GM19372 (cell line): ENCODE measurements at regions not wholly inside any gene's neighbourhood (a gene's known extent, or its start where the extent isn't known, plus 50 kb on each side); places are given as distances from the start of the nearest gene placed in this dataset.
"Not testable (repeated sequence)": the region's sequence is repeated elsewhere in the genome, so short reads cannot be mapped to it uniquely, and the experiment has no call there.

Experiments used
- ATAC-seq: cut with Tn5 transposase; IDR thresholded peaks from one replicate; pipeline ENCODE4 v1.9.1; 2021; ENCODE audit warnings: mild to moderate bottlenecking, low read depth, moderate library complexity; ENCODE audit not compliant: unreplicated experiment

GRCh38 chr1:196091397-196092135 is 516.7 kb downstream of the KCNT2 start:
- no peak for ATAC-seq

- no peak for ATAC-seq
Observed at GRCh38 chr1:196090226-196090625, 518.0 kb downstream of the KCNT2 start.

DNA sequence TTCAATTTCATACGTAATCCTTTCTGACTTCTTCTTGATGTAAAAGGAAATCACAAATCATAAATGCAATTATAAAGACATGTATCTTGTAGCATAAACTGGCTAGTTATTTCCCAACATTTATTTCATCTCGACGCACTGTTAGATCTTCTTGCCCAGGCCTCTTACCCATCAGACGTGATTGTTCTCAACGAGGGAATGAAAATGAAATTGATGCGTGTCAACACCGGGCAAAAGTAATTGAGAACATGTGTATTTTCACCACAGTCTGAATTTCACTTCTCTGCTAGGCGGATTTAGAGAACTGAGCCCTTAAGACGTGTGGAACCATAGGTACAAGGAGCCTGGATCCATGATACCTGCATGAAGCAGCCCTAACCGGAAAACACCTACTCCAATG is 519.7 kb downstream of the KCNT2 start:
- no peak for ATAC-seq

DNA sequence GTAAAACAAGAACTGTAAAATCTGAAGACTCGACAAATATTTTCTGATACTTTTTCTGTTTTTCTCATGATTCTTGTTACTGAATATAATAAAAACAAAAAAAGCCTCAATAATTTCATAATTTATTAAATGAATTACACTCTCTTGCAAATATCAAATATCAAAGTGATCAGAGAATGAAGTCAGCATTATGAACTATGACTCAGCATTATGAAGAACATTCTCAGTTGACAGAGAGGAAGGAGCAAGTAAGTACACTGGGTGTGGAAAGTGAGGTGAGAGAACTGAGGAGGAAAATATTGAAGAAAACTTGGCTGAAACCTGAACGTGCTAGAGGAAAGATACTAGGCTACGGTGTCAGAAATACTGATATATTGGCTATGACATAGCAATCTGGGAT is 529.5 kb downstream of the KCNT2 start:
- no peak for ATAC-seq

DNA sequence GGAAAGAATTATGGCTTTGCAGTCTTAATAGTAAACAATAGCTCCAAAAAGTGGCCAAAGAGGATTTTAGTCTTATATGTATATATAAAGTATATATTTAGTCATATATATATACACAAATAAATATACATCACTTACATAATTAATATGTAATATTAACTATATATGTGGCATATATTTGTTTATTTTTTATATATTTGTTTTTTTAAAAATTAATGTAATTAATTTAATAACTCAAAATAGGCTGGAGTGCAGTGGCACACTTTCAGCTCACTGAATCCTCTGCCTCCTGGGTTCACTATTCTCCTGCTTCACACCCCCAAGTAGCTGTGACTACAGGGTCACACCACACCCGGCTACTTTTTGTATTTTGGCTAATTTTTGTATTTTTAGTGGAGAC is 532.6 kb downstream of the KCNT2 start:
- no peak for ATAC-seq

GRCh38 chr1:196074182-196074581 is 534.1 kb downstream of the KCNT2 start:
- no peak for ATAC-seq

- no peak for ATAC-seq
Observed at GRCh38 chr1:196071447-196071846, 536.8 kb downstream of the KCNT2 start.

GRCh38 chr1:196070940-196071339 is 537.3 kb downstream of the KCNT2 start:
- no peak for ATAC-seq

- ATAC-seq: no peak
Observed at GRCh38 chr1:196063952-196064351, 544.3 kb downstream of the KCNT2 start.

- no peak for ATAC-seq
Observed at GRCh38 chr1:196063294-196063693, 544.9 kb downstream of the KCNT2 start.

- ATAC-seq: no peak
Observed at GRCh38 chr1:196060539-196060938, 547.7 kb downstream of the KCNT2 start.

- ATAC-seq: no peak
Observed at GRCh38 chr1:196059210-196059609, 549.0 kb downstream of the KCNT2 start.

DNA sequence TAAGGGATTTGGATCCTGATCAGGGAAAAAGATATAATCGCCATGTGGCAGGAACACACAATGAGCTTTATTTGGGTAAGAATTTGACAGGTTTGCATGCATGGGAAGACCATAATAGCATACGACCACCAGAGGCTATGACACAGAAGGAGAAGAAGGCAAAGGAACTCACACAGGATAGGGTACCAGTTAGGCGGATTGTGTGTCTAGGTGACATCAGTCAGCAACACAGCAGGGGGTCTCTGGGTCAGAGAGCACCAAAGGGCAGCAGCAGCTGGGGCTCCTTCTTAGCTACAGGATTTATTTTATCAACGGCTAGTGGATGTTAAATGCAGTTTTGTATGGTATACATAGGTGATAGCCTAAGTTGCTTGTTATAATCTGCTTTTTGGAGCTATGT is 551.3 kb downstream of the KCNT2 start:
- ATAC-seq: no peak

DNA sequence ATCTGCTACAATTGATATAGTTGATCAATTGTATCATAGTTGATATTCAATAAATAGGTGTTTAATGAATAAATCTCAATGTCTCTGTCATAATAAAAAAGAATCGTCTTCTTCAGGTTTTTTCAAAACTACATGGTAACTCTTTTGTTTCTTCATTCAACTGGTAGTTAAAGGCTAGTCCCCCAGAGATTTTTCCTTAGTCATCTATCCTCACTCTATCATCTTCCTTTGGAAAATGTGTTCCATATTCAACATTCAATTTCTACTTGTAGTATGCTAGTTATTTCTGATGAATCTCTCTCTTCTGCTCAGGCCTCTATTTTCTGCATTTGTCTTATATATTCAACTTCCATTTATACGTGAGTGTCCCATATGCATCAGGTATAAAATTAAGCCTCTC is 558.8 kb downstream of the KCNT2 start:
- ATAC-seq: no peak

- no peak for ATAC-seq
Observed at GRCh38 chr1:196043268-196043667, 565.0 kb downstream of the KCNT2 start.

- ATAC-seq: no peak
Observed at GRCh38 chr1:196034080-196034706, 574.0 kb downstream of the KCNT2 start.

- ATAC-seq: not testable (repeated sequence)
Observed at GRCh38 chr1:196031387-196031786, 576.9 kb downstream of the KCNT2 start.

DNA sequence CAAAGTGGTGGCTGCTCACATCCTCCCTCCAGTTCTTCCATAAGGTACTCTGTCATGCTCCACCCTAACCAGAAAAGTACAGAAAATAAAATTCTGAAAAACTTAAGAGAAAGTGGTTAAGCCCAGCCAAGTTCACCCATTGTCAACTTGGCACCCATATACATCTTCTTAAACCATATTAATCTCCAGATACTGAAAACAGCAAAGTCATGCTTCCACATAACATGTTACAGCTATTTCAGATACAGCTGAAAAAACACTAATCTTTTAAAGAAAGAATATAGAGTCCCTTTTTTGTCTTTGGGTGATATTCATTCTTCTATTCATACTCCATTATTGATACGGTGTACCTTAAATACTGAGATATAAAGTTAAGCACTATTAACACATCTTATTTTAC is 577.8 kb downstream of the KCNT2 start:
- ATAC-seq: no peak

GRCh38 chr1:196029410-196029809 is 578.8 kb downstream of the KCNT2 start:
- no peak for ATAC-seq

GRCh38 chr1:196027127-196027526 is 581.1 kb downstream of the KCNT2 start:
- no peak for ATAC-seq

DNA sequence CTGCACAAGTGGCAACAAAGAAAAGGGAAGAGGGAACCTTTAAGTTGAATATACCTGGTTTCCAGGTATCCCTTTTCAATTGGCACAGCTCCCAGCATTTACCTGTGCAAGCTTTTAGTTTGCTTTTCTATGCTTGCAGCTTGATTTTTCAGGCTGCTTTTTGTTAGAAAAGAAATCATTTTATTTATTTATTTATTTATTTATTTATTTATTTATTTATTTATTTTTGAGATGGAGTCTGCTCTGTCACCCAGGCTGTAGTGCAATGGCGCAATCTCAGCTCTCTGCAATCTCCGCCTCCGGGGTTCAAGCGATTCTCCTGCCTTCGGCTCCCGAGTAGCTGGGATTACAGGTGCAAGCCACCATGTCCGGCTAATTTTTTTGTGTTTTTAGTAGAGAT is 587.1 kb downstream of the KCNT2 start:
- ATAC-seq: not testable (repeated sequence)

- ATAC-seq: no peak
Observed at GRCh38 chr1:196009362-196009761, 598.9 kb downstream of the KCNT2 start.
